Stimulated activated CD8-positive, alpha-beta memory T cell treated with anti-CD3 and anti-CD28 coated beads, Interleukin-4, amount 100 ng/mL, for 4 hours (primary cell): ENCODE measurements at regions not wholly inside any gene's neighbourhood (a gene's known extent, or its start where the extent isn't known, plus 50 kb on each side); places are given as distances from the start of the nearest gene placed in this dataset.
"Not testable (repeated sequence)": the region's sequence is repeated elsewhere in the genome, so short reads cannot be mapped to it uniquely, and the experiment has no call there.

Experiments
- DNase-seq, 2 donors: peaks; one replicate each; pipeline ENCODE4 v3.0.0-alpha.2; 2020; ENCODE audit warnings: low read depth in 2 of 2, low spot score in 1 of 2

GRCh38 chr14:86847140-86847539 lies 1145.8 kb downstream of the GALC start:
- DNase-seq, result no peak

DNA sequence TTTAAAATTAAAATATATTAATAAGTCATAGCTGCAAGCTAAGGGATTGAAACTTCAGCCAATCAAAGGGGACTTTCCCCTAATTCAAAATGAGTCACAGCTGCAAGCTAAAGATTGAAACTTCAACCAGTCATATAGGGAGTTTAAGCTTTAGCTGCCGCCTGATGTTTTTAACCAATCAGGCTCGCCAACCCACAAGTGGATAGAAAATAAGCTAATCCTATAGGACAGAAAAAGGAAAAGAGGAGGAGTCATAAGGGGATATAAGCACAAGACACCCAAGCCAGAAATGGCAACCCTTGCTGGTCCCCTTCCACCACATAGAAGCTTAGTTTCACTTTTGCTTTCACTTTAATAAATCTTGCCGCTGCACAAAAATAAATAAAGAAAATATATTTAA lies 1154.6 kb downstream of the GALC start:
- DNase-seq, result no peak

DNA sequence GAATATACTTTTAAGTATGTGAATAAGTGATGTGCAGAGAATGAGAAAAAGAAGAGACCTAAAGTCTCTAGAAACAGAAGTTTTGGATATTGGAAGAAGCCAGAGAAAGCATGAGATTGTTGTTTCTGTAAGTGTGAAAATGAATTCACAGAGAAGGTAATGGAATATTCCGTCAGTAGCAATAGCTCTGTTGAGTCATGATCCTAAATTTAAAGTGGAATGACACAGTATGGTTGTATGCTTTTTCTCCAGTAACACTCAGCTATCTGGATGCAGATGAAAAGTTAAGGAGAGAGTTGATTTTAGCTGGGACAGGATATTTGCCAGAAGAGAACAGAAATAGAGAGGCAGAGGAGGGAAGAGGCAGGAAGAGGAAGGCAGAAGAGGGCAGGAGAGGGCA lies 1166.3 kb downstream of the GALC start:
- DNase-seq, result no peak

DNA sequence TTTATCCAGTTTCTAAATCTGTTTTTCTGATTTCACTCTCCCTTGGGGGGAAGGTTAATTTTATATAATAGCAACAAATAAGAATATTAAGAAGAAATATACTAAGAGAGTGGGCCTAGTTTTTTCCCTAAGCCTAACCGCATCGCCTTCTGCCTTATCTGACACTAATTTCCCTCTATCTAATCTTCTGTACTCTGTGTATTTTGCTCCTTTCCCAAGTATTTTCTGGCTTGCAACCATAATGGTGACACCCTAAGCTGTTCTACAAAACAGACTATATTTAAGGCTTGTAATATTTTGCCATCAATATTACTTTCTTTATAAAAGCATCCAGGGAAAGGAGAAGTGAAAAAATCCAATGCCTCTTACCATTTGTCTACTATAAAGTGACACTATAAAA lies 1168.8 kb downstream of the GALC start:
- no peak for DNase-seq

DNA sequence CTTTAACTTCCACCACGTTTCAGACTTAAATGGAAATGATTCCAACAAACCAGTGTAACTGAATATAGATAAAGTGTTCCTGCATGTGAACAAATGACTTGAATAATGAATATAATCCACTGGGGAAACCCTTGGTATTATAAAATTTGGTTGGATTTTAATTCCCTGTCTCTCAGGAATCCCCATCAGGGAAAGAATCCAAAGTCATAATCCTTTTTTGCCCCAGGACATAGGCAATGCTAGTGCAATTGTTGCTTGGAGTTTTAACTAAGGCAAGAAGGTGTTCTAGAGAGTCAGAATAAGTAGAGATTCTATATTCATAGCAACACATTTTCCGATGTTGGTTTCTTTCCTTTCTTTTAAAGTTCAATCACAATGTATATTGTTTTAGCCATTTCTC lies 1169.4 kb downstream of the GALC start:
- DNase-seq, result no peak

DNA sequence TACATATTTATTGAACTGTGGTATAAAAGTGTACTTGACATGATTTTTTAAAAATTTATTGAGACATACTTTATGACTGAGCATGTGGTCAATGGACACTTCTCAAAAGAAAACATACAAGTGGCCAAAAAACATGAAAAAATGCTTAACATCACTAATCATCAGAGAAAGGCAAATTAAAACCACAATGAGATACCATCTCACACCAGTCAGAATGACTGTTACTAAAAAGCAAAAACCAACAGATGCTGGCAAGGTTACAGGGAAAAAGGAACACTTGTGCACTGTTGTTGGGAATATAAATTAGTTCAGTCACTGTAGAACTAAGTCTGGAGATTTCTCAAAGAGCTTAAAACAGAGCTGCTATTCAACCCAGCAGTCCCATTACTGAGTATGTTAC lies 1177.6 kb downstream of the GALC start:
- DNase-seq, result no peak

- no peak for DNase-seq
Observed at GRCh38 chr14:86802726-86803125, 1190.3 kb downstream of the GALC start.

DNA sequence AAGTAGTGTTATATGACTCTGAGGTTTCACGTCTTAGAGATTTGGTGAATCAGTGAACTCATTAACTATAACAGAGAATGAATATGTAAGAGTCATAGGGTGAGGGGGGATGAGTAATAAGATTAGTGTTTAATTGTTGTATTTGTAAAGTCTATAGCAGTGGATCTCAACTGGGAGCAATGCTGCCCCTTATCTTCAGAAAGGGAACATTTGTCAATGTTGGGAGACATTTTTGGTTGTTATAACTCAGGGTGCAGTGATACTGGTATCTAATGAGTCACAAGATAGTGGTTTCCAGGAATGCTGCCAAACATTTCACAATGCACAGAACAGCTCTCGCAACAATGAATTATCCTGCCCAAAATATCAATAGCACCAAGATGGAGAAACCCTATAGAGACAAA lies 1193.7 kb downstream of the GALC start:
- DNase-seq, result no peak

GRCh38 chr14:86798330-86798729 lies 1194.7 kb downstream of the GALC start:
- no peak for DNase-seq

DNA sequence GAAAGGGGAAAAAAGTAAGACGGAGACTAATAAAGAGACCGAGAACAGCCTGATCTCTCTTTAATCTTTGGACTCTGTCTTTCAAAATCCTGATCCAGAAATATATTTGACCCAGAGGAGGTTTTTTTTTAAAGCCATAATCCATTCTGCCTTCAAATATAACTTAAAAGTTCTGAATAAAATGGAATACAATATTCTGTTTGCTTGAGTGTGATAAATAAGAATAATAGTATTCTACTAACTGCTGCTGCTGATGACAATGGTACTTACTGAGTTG lies 1196.0 kb downstream of the GALC start:
- DNase-seq, result no peak

- no peak for DNase-seq
Observed at GRCh38 chr14:86796221-86797074, 1196.5 kb downstream of the GALC start.

- DNase-seq, result no peak
Observed at GRCh38 chr14:86794689-86795088, 1198.3 kb downstream of the GALC start.

DNA sequence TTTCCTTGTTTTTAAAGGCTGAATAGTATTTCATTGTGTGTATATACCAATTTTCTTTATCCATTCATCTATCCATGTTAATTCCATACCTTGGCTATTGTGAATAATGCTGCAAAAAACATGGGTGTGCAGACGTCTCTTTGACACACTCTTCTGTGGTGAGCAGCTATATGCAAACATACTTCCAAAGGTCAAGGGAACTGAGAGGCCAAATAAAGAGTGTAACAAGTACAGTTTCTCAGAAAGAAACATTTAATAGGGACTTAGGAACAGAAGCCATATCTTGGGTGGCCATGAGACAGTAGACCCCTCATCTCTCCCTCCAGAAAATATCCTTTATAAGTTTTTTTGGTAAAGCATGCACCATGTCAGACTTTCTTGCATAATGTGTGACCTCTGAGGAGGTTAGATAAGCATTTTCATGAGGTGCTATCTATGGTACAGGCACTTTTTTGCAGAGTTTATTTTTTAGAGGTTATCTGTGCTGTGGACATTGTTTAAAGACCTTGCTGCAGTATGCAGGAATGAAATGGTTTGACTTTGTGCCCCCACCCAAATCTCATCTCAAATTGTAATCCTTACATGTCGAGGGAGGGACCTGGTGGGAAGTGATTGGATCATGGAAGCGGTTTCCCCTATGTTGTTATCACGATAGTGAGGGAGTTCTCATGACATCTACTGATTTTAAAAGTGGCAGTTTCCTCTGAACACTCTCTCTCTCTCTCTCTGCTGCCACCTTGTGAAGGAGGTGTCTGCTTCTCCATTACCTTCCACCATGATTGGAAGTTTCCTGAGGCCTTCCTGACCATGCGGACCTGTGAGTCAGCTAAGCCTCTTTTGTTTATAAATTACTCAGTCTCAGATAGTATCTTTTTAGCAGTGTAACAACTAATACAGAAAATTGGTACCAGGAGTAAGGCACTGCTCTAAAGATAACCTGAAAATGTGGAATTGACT lies 1202.3 kb downstream of the GALC start:
- no peak for DNase-seq

- no peak for DNase-seq
Observed at GRCh38 chr14:86788224-86788623, 1204.8 kb downstream of the GALC start.

- DNase-seq, result no peak
Observed at GRCh38 chr14:86787717-86788116, 1205.3 kb downstream of the GALC start.

GRCh38 chr14:86782092-86782580 lies 1210.8 kb downstream of the GALC start:
- DNase-seq, result no peak

GRCh38 chr14:86780876-86781510 lies 1212.0 kb downstream of the GALC start:
- no peak for DNase-seq

DNA sequence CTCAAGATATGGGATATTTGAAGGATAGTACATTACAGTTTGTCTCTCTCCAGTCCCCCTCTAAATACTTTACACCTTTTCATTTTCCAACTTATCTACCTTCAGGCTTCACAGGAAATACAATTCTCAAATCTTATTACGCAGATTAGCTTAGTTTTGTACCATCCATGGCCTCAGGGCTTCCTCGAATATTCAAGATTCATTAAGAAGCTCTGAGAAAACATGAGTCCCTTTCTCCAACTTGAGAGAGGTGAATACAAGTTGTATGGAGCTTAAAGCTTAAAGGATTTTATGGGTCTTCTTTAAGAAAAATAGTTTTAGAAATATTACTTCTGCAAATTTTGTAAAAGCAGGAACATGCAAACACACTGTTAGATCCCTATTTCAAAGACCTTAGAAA lies 1212.5 kb downstream of the GALC start:
- DNase-seq, result no peak

GRCh38 chr14:86779416-86779815 lies 1213.6 kb downstream of the GALC start:
- no peak for DNase-seq

DNA sequence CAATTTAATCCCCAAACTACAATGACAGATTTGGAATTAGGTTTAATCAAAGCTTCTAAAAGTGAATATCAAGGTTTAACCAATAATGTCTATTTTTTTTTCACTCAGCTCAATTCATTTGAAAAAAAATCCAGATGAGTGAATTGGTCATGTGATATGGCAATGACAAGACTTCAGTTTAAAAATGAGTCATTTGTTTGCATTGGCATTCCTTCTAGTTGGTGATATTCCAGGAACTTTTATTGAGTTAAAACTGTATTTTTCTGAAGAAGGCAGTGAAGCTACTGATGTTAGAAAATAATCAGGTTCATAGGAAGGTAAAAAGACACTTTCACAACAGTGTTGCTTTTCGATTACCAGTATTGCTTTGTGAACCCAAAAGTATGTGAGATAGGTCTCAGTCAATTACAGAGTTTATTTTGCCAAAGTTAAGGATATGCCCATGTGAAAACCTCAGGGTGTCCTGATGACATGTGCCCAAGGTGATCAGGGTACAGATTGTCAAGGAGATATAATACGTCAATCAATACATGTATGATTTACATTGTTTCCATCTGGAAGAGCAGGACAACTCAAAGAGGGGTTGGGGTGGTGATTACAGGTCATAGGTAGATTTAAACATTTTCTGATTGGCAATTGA lies 1214.9 kb downstream of the GALC start:
- DNase-seq, result no peak

- not testable (repeated sequence) for DNase-seq
Observed at GRCh38 chr14:86775896-86776295, 1217.1 kb downstream of the GALC start.
